ENCODE measurements at regions not wholly inside any gene's neighbourhood (a gene's known extent, or its start where the extent isn't known, plus 50 kb on each side); places are given as distances from the start of the nearest gene placed in this dataset.
"Not testable (repeated sequence)": the region's sequence is repeated elsewhere in the genome, so short reads cannot be mapped to it uniquely, and the experiment has no call there.

DNA sequence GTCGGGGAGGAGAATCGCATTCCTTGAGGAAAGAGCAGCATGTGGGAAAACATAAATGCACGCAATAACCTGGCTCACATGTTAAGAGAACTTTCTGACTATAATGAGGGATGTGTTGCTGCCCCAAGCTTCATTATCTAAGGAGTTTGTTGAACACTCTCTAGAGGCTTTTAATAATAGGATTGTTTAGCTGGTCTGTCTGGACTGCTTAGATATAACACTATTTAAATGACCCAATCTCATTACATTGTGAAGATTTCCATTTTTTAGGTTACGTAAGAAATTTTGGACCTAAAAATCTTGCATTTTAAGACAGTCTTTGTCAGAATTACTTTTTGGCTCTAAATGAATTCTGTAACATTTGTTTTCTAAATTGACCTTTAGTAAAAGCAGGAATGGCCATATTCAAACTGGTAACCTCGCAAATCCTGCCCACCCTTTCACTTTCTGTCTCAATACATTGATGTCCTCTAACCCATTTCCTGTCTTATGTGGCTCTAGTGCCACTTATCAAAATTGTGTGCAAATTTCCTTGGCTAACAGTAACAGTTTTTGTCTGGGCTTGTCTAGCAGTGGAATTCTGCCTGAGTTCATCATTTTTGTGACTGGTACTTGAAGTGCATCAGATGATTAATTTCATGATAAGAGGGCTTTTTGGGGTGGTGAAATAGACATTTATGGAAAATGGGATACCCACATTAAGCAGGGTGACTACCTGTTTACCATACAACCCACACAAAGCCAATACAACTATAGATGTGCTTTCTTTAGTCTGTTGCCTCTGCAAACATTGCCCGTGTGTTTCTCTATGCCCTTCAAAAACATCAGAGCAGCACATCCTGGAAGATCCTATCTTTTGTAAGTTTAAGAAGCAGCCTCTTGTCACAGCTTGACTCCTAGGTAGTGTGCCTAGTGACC is 61.6 kb upstream of the IKBKE start:
- not testable (repeated sequence) for H3K27me3 Mint-ChIP-seq; H3K36me3 Mint-ChIP-seq (ENCODE audit: insufficient read depth); DNase-seq (ENCODE audit: low spot score, unreplicated experiment); H3K9me3 Mint-ChIP-seq (ENCODE audit: low read depth); H3K4me1 Mint-ChIP-seq (ENCODE audit: low read depth); H3K27ac Mint-ChIP-seq; H3K4me3 Mint-ChIP-seq (ENCODE audit: low read depth)

DNA sequence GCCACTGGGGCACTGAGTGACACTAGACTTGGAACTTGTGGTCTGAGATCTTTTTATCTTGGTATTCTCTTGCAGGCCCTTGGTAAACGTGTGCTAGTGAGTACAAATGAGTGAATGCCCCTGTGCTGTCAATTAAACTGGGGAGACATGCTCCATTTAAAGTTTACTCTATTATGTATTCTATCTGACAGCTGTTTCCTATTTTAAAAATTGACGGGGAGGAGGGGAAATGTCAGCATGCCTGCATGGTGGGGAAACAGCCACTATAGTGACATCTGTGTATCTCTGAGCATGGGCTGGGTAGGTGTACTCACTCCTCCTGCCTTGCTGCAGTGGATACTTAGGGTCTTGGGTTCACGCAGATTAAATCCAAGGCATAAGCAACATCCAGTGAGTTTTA is 59.0 kb upstream of the IKBKE start:
- no peak for DNase-seq (ENCODE audit: low spot score, unreplicated experiment)
- Mint-ChIP-seq H3K4me1 (ENCODE audit: low read depth) (no peaks in the 10 kb centered on the region), H3K27me3 (no peaks in the 10 kb centered on the region), H3K27ac (no peak overlapping the region), H3K4me3 (ENCODE audit: low read depth) (no peak overlapping the region), H3K9me3 (ENCODE audit: low read depth) (no peaks in the 10 kb centered on the region), H3K36me3 (ENCODE audit: insufficient read depth) (no peaks in the 10 kb centered on the region)
- TF ChIP-seq CTCF (IDR thresholded peaks at IDR 0.05; ENCODE audit: unreplicated experiment): no peak

GRCh38 chr1:206415942-206416341 is 54.3 kb upstream of the IKBKE start:
- H3K27me3 Mint-ChIP-seq: no peaks in the 10 kb centered on the region
- H3K9me3 Mint-ChIP-seq (ENCODE audit: low read depth): no peaks in the 10 kb centered on the region
- peaks cover 4% of the 10 kb centered on the region for H3K36me3 Mint-ChIP-seq (ENCODE audit: insufficient read depth)
- H3K4me3 Mint-ChIP-seq (ENCODE audit: low read depth): no peak overlapping the region
- H3K4me1 Mint-ChIP-seq (ENCODE audit: low read depth): peaks cover 4% of the 10 kb centered on the region
- TF ChIP-seq CTCF (IDR thresholded peaks at IDR 0.05; ENCODE audit: unreplicated experiment): no peak
- H3K27ac Mint-ChIP-seq: no peak overlapping the region
- DNase-seq (ENCODE audit: low spot score, unreplicated experiment): no peak

GRCh38 chr1:206417774-206418614 is 52.3 kb upstream of the IKBKE start:
- DNase-seq (ENCODE audit: low spot score, unreplicated experiment): no peak
- Mint-ChIP-seq H3K4me1 (ENCODE audit: low read depth) (peaks cover 4% of the 10 kb centered on the region), H3K9me3 (ENCODE audit: low read depth) (no peaks in the 10 kb centered on the region), H3K4me3 (ENCODE audit: low read depth) (no peak overlapping the region), H3K36me3 (ENCODE audit: insufficient read depth) (peaks cover 4% of the 10 kb centered on the region), H3K27ac (no peak overlapping the region), H3K27me3 (no peaks in the 10 kb centered on the region)
- TF ChIP-seq CTCF (IDR thresholded peaks at IDR 0.05; ENCODE audit: unreplicated experiment): no peak

DNA sequence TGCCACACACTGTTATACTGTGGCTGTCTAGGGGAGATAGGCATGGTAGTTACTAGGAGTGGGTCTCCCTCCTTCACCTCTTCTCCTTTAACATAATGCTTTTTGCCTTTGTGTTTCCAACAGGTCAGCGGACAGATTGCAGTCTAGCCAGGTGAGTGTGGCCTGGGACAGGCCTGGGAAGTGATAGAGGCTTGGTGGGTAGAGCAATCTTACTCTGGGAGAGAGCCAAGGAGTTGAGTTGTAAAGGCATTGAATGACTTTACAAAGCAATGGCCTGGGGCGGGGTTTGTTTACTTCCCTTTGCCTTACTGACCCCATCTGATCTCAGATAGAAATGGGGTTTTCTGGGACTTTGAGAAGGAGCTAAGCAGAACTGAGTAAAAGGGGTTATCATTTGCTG is 51.0 kb upstream of the IKBKE start:
- H3K27ac Mint-ChIP-seq: no peak overlapping the region
- DNase-seq (ENCODE audit: low spot score, unreplicated experiment): no peak
- TF ChIP-seq CTCF (IDR thresholded peaks at IDR 0.05; ENCODE audit: unreplicated experiment): no peak

More for the DNA sequence above, 51.0 kb upstream of the IKBKE start:
- Mint-ChIP-seq H3K9me3 (ENCODE audit: low read depth) (no peaks in the 10 kb centered on the region), H3K27me3 (no peaks in the 10 kb centered on the region), H3K4me1 (ENCODE audit: low read depth) (peaks cover 4% of the 10 kb centered on the region), H3K4me3 (ENCODE audit: low read depth) (no peak overlapping the region), H3K36me3 (ENCODE audit: insufficient read depth) (peaks cover 4% of the 10 kb centered on the region)
